HG02943 (cell line): ENCODE measurements at regions not wholly inside any gene's neighbourhood (a gene's known extent, or its start where the extent isn't known, plus 50 kb on each side); places are given as distances from the start of the nearest gene placed in this dataset.

Source experiments
- ATAC-seq: cut with Tn5 transposase; IDR thresholded peaks from one replicate; pipeline ENCODE4 v1.9.1; 2021; ENCODE audit warnings: mild to moderate bottlenecking, low read depth, moderate library complexity; ENCODE audit not compliant: unreplicated experiment

GRCh38 chr6:121959501-121959900, 440.0 kb upstream of the HSF2 start:
- no peak for ATAC-seq

- no peak for ATAC-seq
Observed at GRCh38 chr6:121961619-121962125, 437.8 kb upstream of the HSF2 start.

- no peak for ATAC-seq
Observed at GRCh38 chr6:121963826-121964225, 435.6 kb upstream of the HSF2 start.

DNA sequence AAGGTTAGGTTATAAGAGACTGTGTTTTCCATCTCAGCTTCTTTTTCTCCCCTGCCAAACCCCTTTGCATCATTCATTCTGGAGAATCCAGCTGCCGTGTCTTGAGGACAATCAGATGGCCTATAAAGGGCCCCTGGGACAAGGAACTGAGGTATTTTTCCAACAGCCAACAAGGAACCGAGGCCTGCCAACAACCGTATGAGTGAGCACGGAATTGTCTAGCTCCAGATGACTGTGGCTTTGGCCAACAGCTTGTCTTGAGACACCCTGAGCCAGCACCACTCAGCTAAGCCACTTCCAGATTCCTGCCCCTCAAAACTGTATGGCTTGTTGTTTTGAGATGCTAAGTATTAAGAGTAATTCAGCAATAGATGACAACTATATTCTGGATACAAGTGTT, 433.7 kb upstream of the HSF2 start:
- no peak for ATAC-seq

GRCh38 chr6:121967631-121968030, 431.8 kb upstream of the HSF2 start:
- ATAC-seq: no peak

- no peak for ATAC-seq
Observed at GRCh38 chr6:121971931-121972335, 427.5 kb upstream of the HSF2 start.

- no peak for ATAC-seq
Observed at GRCh38 chr6:121984956-121985355, 414.5 kb upstream of the HSF2 start.

DNA sequence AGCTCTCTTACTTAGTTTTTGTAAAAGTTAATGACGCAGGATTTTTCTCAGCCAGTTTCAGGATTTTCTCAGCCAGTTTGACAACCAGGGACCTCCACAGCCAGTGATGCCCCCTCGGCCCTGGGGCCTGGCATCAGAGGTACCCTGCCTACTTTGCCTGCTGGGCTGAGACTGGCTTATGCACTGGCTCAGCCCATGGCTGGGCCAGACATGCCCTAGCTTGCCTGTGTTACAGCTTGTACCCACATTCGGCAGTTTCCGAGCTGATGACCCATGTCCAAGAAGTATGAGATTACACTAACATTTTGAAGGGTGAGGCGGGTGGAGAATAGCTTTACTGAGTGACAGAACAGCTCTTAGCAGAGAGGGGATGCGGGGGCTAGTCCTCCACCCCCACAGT, 406.1 kb upstream of the HSF2 start:
- no peak for ATAC-seq

DNA sequence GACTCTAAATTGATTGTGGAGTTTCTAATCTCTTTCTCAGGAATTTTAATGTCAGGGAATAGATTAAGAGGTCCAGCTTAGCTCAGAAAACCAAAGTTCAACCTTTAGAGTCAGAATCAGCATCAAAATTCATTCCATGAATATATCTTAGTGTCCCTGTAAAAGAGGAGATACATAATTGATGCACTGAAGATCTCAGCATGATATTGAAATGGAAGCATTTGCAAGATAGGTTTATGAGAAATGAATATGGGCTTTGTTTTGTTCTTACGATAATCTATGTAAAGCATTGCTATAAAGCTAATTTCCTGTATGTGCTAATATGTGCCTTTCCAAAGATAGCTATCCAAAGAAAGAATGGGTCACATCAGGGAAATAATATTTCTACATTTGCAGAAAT, 404.5 kb upstream of the HSF2 start:
- no peak for ATAC-seq

- no peak for ATAC-seq
Observed at GRCh38 chr6:121998631-121999030, 400.8 kb upstream of the HSF2 start.

- no peak for ATAC-seq
Observed at GRCh38 chr6:121999456-122000065, 399.9 kb upstream of the HSF2 start.

DNA sequence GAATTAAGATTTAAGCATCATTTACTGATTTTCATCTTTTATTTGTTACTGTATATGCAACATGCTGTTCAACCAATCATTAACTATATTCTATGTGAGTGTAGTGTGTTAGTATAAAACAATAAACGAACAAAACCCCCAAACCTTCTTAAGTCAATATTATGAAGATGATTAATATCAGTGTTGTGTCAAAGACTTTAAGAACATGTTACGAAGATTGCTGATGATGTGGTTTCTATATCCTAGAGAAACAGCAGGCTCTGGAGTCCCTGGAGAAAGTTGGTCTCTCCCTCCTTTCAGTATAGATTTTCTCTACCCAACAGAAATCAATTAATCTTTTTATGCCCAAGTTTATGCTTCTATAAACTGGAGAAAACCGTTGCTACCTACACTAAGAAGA, 393.8 kb upstream of the HSF2 start:
- ATAC-seq: no peak

DNA sequence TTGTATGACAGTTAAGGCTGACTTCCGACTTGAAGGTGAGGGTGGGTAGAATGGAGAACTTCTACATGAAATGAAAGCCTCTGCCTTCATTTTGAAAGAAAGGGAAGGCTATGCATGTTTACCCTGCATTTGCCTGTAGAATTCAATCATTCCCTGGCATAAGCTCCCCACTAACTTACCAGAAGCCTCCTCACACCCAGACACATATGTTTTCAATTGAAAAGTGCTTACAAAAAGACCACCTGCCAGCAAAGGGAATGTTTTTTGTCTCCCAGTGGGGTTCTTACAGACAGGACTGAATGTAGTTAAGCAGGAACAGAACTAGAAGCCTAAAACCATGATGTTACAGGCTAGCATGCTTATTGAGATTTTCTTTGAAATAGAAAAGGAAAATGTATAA, 392.1 kb upstream of the HSF2 start:
- ATAC-seq: no peak

DNA sequence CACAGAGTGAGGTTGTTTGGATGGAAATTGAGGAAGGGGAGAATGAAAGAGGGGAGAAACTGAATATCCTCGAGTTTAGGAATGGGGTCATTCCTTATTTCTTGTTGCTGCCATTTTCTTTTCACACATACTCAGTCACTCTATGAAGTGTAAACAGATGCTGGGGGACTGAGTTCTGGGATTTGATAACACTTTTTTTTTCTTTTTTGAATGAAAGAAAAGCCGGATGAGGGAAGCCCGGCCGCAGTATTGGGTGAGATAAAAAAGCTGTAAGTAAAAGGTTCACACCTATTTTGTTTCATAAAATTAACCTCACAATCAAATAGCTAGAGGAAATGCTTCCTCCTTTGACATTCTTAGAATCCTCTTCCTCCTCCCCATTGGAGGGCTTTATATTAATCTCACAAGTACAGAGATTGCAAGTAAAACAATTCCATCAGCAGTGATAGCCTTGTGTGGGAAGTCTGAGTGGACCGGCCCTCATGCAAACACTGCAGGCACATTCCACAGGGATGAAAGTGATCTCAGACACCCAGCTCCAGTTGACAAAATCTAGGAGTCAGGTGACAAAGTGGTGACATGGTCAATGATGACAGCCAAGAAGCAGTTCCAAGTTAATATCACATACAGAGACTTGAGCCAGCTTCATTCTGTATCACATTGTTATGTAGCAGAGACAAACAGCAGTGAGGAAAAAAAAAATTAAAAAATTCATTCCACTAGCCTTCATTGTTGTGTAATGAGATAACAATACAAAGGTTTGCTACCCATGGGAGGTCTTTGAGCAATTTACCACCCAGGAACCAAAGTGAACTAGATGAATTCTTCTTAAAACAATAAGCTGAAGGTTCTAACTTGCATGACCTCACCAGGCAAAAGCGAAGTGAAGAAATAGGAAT, 391.1 kb upstream of the HSF2 start:
- ATAC-seq: no peak

DNA sequence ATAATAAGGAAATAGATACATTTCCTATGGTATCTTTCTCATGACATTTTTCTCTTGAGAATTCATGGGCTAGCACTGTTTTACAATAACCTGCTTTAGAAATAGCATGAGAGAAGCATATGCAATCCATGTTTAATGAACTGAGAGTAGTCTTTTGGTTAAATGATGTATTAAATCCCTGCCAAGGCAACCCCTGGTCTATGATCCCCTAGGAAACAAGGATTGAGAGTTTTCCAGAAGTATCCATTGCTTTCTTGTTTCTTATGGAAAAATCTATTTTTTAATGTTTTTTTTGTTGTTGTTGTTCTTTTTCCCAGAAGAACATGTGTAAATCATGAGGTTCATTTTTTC, 390.5 kb upstream of the HSF2 start:
- no peak for ATAC-seq

GRCh38 chr6:122012578-122012977, 386.9 kb upstream of the HSF2 start:
- ATAC-seq: no peak

GRCh38 chr6:122014961-122015360, 384.5 kb upstream of the HSF2 start:
- ATAC-seq: no peak

- peak; percentile 95 for ATAC-seq
Observed at GRCh38 chr6:122020588-122021264, 378.7 kb upstream of the HSF2 start.

DNA sequence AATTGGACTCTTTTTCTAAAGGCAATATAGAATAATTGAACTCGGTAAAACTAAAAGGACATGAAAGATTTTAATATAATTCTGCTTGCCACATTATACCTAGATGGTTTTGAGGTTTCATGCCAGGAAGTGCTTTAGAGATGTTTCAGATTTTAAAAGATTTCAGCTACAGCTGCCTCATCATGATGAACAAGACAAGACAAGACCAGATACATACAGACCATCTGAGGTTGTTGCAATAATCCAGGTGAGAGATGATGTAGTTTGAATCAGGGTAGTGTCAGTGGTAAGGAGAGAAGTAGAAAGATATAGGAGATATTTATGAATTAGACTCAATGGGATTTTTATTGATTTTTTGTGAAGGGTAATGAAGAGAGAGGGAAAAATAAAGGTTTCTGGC, 374.3 kb upstream of the HSF2 start:
- ATAC-seq: no peak

- ATAC-seq: no peak
Observed at GRCh38 chr6:122026582-122027369, 372.7 kb upstream of the HSF2 start.
